SK-N-SH (cell line): ENCODE measurements at regions not wholly inside any gene's neighbourhood (a gene's known extent, or its start where the extent isn't known, plus 50 kb on each side); places are given as distances from the start of the nearest gene placed in this dataset.

Source experiments
- CTCF ChIA-PET: fragments of 300-600, 350-600 bp; formaldehyde crosslinking; extraction: SDS; loops from one replicate; lab custom pipeline; 2021; lab: Yijun Ruan, JAX
- POLR2A ChIA-PET: fragments of 350-600 bp; sonication (Branson Sonifier 250); formaldehyde crosslinking; extraction: SDS; loops from one replicate; lab custom pipeline; 2020; ENCODE audit warnings: antibody characterized with exemption, inconsistent platforms; lab: Yijun Ruan, JAX
- DNase-seq: peaks from one replicate; pipeline ENCODE4 v3.0.0; 2012
- H2AFZ ChIP-seq: fragments of 200-600 bp; sonication (generic); 2 replicates; pipeline ENCODE4 v1.8.1; 2016; ENCODE audit warnings: antibody characterized with exemption, mild to moderate bottlenecking, low read depth
- H3F3A ChIP-seq: fragments of 200-600 bp; sonication (generic); replicated peaks from 2 replicates; pipeline ENCODE3; 2016; ENCODE audit warnings: antibody characterized with exemption, mild to moderate bottlenecking; ENCODE audit not compliant: insufficient read depth
- H3K27ac ChIP-seq, 2 experiments: fragments of 200-500 bp in 1 of 2; fragments of 200-600 bp in 1 of 2; sonication (Bioruptor generic) in 1 of 2; sonication (generic), shearing (Covaris generic) in 1 of 2; 2 replicates each; pipeline versions ENCODE4 v1.5.1 to v1.6.1; 2014 to 2016; ENCODE audit warnings: low read depth in 2 of 2, inconsistent platforms in 1 of 2, low read length in 1 of 2, mild to moderate bottlenecking in 1 of 2, mixed read lengths in 1 of 2
- H3K27me3 ChIP-seq: fragments of 200-600 bp; sonication (generic), shearing (Covaris generic); 2 replicates; pipeline ENCODE4 v1.6.1; 2016; ENCODE audit warnings: mixed run types; ENCODE audit not compliant: insufficient read depth
- H3K36me3 ChIP-seq, 2 experiments: fragments of 200-500 bp in 1 of 2; fragments of 200-600 bp in 1 of 2; sonication (Bioruptor generic) in 1 of 2; sonication (generic) in 1 of 2; replicated peaks in 1 of 2; 2 replicates each; pipeline versions ENCODE3 to v1.5.1; 2014 to 2016; ENCODE audit warnings: low read length in 1 of 2, mild to moderate bottlenecking in 1 of 2; ENCODE audit not compliant: insufficient read depth in 2 of 2, control insufficient read depth in 1 of 2
- H3K4me1 ChIP-seq, 2 experiments: fragments of 200-500 bp in 1 of 2; fragments of 200-600 bp in 1 of 2; sonication (Bioruptor generic) in 1 of 2; sonication (generic), shearing (Covaris generic) in 1 of 2; 2 replicates each; pipeline versions ENCODE4 v1.5.1 to v1.6.1; 2014 to 2016; ENCODE audit warnings: low read depth in 1 of 2, low read length in 1 of 2, mixed run types in 1 of 2; ENCODE audit not compliant: insufficient read depth in 2 of 2, control insufficient read depth in 1 of 2
- H3K4me2 ChIP-seq: fragments of 200-600 bp; sonication (generic), shearing (Covaris generic); 2 replicates; pipeline ENCODE4 v1.6.1; 2017; ENCODE audit warnings: mixed run types
- H3K4me3 ChIP-seq, 2 experiments: fragments of 200-500 bp in 1 of 2; fragments of 200-600 bp in 1 of 2; sonication (Bioruptor generic) in 1 of 2; sonication (generic), shearing (Covaris generic) in 1 of 2; 2 replicates each; pipeline versions ENCODE4 v1.5.1 to v1.8.1; 2014 to 2016; ENCODE audit warnings: low read depth in 2 of 2, inconsistent platforms in 1 of 2, low read length in 1 of 2, mild to moderate bottlenecking in 1 of 2, mixed read lengths in 1 of 2, moderate library complexity in 1 of 2
- H3K79me2 ChIP-seq: fragments of 200-600 bp; sonication (generic); 2 replicates; pipeline ENCODE4 v1.8.1; 2017; ENCODE audit warnings: mild to moderate bottlenecking; ENCODE audit not compliant: insufficient read depth
- H3K9ac ChIP-seq: fragments of 200-600 bp; sonication (generic); 2 replicates; pipeline ENCODE4 v1.6.1; 2017; ENCODE audit warnings: mixed run types
- H3K9me2 ChIP-seq: fragments of 200-600 bp; sonication (generic); 2 replicates; pipeline ENCODE4 v1.6.1; 2017; ENCODE audit warnings: mixed run types
- H3K9me3 ChIP-seq: fragments of 200-600 bp; sonication (generic); 2 replicates; pipeline ENCODE4 v1.6.1; 2017; ENCODE audit warnings: mixed run types, mild to moderate bottlenecking, moderate library complexity
- H4K20me1 ChIP-seq: fragments of 200-600 bp; sonication (generic); 2 replicates; pipeline ENCODE4 v1.6.1; 2017; ENCODE audit warnings: mild to moderate bottlenecking, mixed run types; ENCODE audit not compliant: insufficient read depth
- ELF1 ChIP-seq: IDR thresholded peaks from 2 replicates; pipeline ENCODE4 v1.4.0; 2012
- GATA2 ChIP-seq: sonication (generic); formaldehyde crosslinking; IDR thresholded peaks from 2 replicates; pipeline ENCODE4 v1.5.0; 2020; ENCODE audit warnings: mild to moderate bottlenecking, missing genetic modification reagents
- JUND ChIP-seq: IDR thresholded peaks from 2 replicates; pipeline ENCODE4 v1.4.0; 2012
- POLR2AphosphoS5 ChIP-seq: IDR thresholded peaks from 2 replicates; pipeline ENCODE4 v1.6.1; 2012; ENCODE audit warnings: low read depth, low read length
- REST ChIP-seq: IDR thresholded peaks from 2 replicates; pipeline ENCODE4 v1.6.1; 2012; ENCODE audit warnings: mild to moderate bottlenecking, low read depth, low read length, moderate library complexity
- RFX5 ChIP-seq: IDR thresholded peaks from 2 replicates; pipeline ENCODE4 v1.6.1; 2012; ENCODE audit warnings: mild to moderate bottlenecking, improper control_type of control experiment, low read length
- TAF1 ChIP-seq: IDR thresholded peaks from 2 replicates; pipeline ENCODE4 v1.6.1; 2012; ENCODE audit warnings: low read depth, mild to moderate bottlenecking, low read length, moderate library complexity, borderline replicate concordance
- ZBTB33 ChIP-seq: IDR thresholded peaks from 2 replicates; pipeline ENCODE4 v1.4.0; 2012; ENCODE audit warnings: low read depth, borderline replicate concordance
- WGBS: methylation state at CpG from one replicate; pipeline ENCODE4 v1.1.6; 2017; ENCODE audit warnings: low lambda C conversion rate; 5-methylcytosine and 5-hydroxymethylcytosine counted together
- TF ChIP-seq, protein P1 (sequence below): fragments of 150-350 bp; IDR thresholded peaks from 2 replicates; pipeline ENCODE4 v1.6.1; 2017; ENCODE audit warnings: antibody characterized with exemption, low read length, low read depth, borderline replicate concordance

- H3K9me3 ChIP-seq = no peaks in the 10 kb centered on the region
- WGBS = 23% methylated on average over 5 of the region's 11 CpGs
- H3K4me1 ChIP-seq = peaks cover 0 to 30% of the 10 kb centered on the region in 2 experiments; a peak in 1 of 4 replicates
- H4K20me1 ChIP-seq = no peaks in the 10 kb centered on the region
- CTCF ChIA-PET = no interaction called here
- H3F3A ChIP-seq = no peaks in the 10 kb centered on the region
- H3K9ac ChIP-seq = no peak overlapping the region
- H3K27ac ChIP-seq = peak overlapping the region in 1 of 2 experiments; percentile 35; a peak in 1 of 4 replicates
- no peaks in the 10 kb centered on the region for H3K79me2 ChIP-seq
- no peaks in the 10 kb centered on the region for H3K36me3 ChIP-seq
- no peaks in the 10 kb centered on the region; the same call in 1 of the 2 replicates for H3K27me3 ChIP-seq
- H3K4me3 ChIP-seq = no peak overlapping the region
- H3K4me2 ChIP-seq = no peak overlapping the region
- TF ChIP-seq GATA2 (no peak), RFX5 (no peak)
- no peak for DNase-seq
- H2AFZ ChIP-seq = no peak overlapping the region
- H3K9me2 ChIP-seq = no peaks in the 10 kb centered on the region
- POLR2A ChIA-PET = no interaction called here
Observed at GRCh38 chr22:49141761-49142160, 685.9 kb downstream of the BRD1 start.

DNA sequence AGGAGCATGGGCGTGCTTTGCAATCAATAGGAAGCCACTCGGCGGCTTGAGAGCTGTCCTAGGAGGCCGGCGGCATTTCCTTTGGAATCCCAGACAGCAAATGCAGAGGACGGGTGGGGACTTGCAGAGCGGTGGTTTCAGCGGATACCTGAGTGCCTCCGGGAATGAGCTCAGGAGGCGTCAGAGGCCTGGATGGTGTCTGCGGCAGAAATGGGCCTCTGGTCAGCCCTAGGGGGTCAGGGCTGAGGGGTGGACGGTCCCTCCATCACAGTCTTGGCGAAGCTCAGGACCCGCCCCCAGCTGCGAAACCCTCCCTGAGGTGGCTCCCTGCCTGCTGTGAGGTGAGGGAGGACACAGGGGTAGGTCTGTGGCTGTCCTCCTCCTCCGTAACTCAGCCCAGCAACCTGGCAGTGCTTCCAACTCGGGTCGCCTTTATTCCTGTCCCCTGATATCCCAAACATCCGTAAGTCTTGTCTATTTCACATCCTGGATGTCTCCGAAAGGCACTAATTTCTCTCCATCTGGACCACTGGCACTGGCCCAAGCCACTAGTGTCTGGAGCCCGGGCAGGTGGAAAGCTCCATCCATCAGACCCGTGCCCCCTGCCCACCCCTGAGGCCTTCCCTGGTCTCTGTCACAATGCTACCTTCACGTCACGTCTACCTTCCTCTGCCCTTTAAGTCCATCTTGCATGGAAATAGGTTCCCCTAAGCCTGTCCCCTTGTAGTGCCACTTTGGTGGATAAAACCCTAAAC lies 686.6 kb downstream of the BRD1 start:
- Histone ChIP-seq H3K9ac (no peak overlapping the region), H3K27ac (peak overlapping the region in 1 of 2 experiments; percentile 71; a peak in 2 of 4 replicates)
- WGBS = 16% methylated on average over 15 of the region's 24 CpGs

More for the DNA sequence above, 686.6 kb downstream of the BRD1 start:
- TF ChIP-seq, protein P1, sequence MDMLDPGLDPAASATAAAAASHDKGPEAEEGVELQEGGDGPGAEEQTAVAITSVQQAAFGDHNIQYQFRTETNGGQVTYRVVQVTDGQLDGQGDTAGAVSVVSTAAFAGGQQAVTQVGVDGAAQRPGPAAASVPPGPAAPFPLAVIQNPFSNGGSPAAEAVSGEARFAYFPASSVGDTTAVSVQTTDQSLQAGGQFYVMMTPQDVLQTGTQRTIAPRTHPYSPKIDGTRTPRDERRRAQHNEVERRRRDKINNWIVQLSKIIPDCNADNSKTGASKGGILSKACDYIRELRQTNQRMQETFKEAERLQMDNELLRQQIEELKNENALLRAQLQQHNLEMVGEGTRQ = no peak
- TF ChIP-seq POLR2AphosphoS5 (no peak), TAF1 (no peak), GATA2 (no peak), ELF1 (no peak), REST (no peak), ZBTB33 (no peak), JUND (no peak)
- Histone ChIP-seq H3K36me3 (no peaks in the 10 kb centered on the region), H2AFZ (no peak overlapping the region), H3K79me2 (no peaks in the 10 kb centered on the region), H3K4me3 (no peak overlapping the region), H3F3A (no peaks in the 10 kb centered on the region), H3K9me3 (no peaks in the 10 kb centered on the region), H3K9me2 (no peaks in the 10 kb centered on the region), H3K4me2 (no peak overlapping the region), H3K4me1 (peaks cover 0 to 30% of the 10 kb centered on the region in 2 experiments; a peak in 1 of 4 replicates), H4K20me1 (no peaks in the 10 kb centered on the region), H3K27me3 (no peaks in the 10 kb centered on the region; the same call in 1 of the 2 replicates)
- DNase-seq = no peak
- ChIA-PET POLR2A (no interaction called here), CTCF (no interaction called here)
